ENCODE measurements at regions not wholly inside any gene's neighbourhood (a gene's known extent, or its start where the extent isn't known, plus 50 kb on each side); places are given as distances from the start of the nearest gene placed in this dataset.
A peak's percentile ranks its signal among the peaks of the same experiment; 100 is the strongest.
"Not testable (repeated sequence)": the region's sequence is repeated elsewhere in the genome, so short reads cannot be mapped to it uniquely, and the experiment has no call there.

DNA sequence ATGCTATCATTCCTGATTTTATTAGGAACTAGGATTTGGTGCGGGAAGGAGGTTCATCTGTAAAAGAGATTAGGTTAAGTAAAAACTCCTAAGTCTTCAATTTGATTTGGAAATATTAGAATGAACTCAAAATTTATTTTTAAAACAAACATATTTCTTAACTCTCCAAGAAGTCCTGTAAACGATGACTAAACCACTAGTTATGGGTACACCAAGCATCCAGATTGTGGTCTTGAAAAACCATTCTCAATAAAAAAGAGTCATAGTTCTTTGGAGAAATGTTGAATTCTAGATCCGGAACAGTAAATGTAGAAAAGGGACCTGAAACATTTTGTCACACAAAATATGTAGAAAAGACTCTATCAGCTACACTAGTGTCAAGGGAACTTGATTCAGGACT lies 116.9 kb downstream of the ARHGAP11B start:
- not testable (repeated sequence) for DNase-seq; ATAC-seq (ENCODE audit: poor library complexity)
- intact Hi-C loops (cut with DNase I), result loop anchor here (10.0 kb wide), 1 partner anchor 78 kb away; no protein-coding TSS in a partner anchor

DNA sequence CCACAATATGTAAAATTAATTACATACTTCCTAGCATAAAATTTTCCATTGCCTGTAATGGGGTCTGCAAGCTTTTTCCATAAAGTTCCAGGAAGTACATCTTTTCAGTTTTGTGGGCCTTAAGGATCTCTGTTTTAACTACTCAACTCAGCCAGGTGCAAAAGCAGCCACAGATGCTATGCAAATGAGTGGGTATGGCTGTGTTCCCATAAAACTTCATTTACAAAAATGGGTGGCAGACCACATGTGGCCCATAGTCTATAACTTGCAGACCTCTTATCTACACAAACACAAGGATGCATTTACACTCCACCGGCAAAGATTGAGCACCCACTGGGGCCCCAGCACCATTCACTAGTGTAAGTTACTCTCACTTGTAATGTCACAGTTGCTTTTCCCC lies 123.1 kb downstream of the ARHGAP11B start:
- intact Hi-C loops (cut with DNase I), result loop anchor here (10.0 kb wide), 1 partner anchor 84 kb away; no protein-coding TSS in a partner anchor
- DNase-seq; ATAC-seq (ENCODE audit: poor library complexity): not testable (repeated sequence)

DNA sequence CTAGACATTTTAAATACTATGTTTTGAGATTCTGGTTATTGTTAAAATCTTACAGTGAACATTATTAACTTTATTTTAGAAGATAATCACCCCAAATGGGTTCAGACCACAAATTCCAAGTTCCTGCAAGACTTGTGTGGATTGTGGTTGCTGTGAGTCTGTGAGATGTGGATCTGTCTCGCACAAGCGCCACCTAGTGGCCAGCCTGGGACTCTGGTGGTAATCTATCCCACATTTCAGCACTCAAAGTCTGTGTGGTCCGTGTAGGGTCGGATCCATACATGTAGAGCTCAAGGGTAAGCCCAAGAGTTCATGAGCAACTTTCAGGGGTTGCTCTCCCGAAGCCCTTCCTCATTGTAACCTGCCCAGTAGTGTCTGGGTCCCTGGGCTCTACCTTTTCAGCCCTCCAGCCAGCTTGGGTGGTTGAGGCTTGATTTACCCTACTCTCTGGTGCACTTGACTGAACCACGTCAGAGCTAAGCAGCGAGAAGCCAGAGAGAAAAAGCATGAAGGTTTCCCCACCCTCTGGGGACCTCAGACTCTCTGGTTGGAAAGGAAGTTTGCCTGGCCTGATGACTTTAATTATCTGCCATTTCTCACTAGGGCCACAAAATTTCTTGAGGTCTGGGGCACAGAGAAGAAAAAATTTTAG lies 129.2 kb downstream of the ARHGAP11B start:
- ATAC-seq (ENCODE audit: poor library complexity) (peak; percentile 82), DNase-seq (peak; percentile 85)
- intact Hi-C loops (cut with DNase I), result not testable (repeated sequence)

DNA sequence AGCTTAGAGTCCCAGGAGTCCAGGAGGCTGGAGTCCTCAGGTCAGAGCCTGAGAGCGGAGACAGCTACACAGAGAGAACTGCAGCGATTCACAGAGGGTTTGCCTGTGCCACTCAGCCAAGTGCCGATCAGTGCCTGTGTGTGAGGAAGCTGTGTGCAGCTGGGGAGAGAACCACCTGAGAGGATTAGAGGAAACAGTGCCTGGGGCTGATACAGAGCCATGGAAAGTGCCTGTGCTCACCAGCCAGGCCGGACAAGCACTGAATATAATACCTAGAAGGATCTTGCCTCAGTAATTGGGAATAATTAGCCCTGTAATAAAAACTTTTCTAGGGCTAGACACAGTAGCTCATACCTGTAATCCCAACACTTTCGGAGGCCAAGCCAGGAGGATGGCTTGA lies 134.7 kb downstream of the ARHGAP11B start:
- ATAC-seq (ENCODE audit: poor library complexity); intact Hi-C loops (cut with DNase I); DNase-seq: not testable (repeated sequence)

DNA sequence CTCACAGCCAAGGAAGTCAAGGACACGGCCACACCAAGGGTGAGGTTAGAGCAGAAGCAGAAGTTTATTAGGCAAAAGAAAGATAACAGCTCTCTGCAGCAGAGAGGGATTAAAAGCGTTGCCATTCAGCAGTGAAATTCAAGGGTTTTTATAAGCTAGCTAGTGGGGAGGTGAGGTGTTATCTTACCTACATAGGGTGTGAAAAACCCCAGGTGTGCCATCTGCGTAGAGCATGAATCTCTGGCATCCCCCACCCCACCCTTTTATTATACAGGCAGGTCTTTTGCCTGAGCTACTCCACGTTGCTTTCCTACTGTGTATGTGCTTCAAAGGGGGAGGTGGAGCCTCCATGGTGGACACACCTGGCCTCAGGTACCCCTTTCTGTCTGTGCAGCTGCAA lies 135.4 kb downstream of the ARHGAP11B start:
- ATAC-seq (ENCODE audit: poor library complexity); DNase-seq; intact Hi-C loops (cut with DNase I): not testable (repeated sequence)

DNA sequence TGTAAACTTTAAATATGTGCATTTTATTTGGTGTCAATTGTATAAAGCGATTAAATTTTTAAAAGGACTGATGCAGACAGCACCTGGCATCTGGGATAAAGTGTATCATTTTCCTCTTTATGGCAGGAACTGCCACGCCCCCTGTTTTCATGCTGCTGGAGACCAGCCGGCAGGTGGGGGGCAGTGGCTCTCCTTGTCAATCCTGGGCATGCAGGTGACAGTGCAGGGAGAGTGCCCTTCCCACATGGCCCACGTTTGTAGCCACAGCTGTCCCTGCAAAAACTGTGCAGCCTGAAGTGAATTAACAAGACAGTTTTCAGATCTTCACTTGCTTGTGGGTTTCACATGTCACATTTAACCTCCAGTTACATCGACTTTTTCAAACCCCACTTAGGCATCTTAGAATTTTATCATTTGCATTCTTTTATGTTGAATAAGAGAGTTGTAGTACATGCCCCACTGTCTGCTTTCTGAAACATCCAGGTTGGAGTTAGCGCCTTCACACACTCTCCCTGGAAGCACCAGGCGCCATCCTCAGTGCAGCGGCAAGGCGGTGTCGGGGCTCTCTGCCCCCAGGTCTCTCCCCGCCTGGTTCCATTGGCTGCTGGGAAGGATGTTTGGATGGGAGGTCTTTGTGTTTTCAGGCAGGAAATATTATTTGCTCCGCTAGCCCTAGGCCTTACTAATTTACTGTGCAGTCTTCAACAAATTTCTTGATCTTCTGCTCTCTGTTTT lies 134.2 kb upstream of the FAN1 start:
- DNase-seq; intact Hi-C loops (cut with DNase I); ATAC-seq (ENCODE audit: poor library complexity): not testable (repeated sequence)

DNA sequence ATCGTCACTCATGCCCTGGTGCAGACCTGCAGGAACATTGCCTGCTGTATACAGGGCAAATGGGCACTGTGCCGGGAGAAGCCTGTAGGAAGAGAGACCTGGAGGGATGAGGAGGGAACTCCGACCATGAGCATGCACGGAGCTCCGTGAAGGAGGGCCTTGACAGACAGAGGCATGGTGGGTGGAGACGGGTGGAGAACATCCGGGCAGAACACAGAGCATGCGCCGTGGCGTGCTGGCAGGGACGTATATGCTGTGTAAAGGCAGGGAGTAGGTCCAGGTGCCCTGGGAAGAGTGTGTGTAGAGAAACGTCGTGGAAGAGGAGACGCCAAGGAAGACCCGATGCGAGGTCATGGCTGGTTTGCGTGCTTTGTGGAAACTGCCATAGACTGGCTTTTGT lies 133.0 kb upstream of the FAN1 start:
- intact Hi-C loops (cut with DNase I), result no loop called here
- no peak for DNase-seq
- ATAC-seq (ENCODE audit: poor library complexity), result no peak

DNA sequence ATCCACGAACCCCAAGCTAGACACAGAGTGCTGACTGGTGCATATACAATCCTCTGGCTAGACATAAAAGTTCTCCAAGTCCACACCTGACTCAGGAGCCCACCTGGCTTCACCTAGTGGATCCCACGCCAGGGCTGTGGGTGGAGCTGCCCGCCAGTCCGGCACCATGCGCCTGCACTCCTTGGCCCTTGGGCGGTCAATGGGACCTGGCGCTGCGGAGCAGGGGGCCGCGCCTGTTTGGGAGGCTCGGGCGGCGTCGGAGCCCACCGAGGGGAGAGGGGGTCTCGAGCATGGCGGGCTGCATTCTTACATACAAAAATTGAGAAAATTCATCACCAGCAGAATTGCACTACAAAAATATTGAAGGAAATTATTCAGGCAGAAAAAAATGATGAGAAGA lies 120.7 kb upstream of the FAN1 start:
- intact Hi-C loops (cut with DNase I), result no loop called here
- no peak for ATAC-seq (ENCODE audit: poor library complexity)
- no peak for DNase-seq

DNA sequence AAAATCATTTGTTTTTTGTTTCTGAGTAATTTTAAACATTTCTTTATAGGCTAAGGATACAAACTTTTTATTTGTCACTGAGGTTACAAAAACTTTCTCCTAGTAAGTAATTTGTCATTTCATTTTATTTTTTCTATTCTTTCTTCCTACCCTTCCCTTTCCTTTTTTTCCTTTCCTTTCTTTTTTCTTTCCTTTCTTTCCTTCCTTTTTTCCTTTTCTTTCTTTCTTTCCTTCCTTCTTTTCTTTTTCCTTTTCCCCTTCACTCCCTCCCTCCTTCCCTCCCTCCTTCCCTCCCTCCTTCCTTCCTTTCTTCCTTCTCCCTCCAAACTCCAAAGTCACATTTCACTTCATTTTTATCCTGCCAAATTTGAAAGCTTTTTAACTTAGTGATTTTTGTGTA lies 115.1 kb upstream of the FAN1 start:
- DNase-seq (no peak), ATAC-seq (ENCODE audit: poor library complexity) (no peak)
- intact Hi-C loops (cut with DNase I), result no loop called here

DNA sequence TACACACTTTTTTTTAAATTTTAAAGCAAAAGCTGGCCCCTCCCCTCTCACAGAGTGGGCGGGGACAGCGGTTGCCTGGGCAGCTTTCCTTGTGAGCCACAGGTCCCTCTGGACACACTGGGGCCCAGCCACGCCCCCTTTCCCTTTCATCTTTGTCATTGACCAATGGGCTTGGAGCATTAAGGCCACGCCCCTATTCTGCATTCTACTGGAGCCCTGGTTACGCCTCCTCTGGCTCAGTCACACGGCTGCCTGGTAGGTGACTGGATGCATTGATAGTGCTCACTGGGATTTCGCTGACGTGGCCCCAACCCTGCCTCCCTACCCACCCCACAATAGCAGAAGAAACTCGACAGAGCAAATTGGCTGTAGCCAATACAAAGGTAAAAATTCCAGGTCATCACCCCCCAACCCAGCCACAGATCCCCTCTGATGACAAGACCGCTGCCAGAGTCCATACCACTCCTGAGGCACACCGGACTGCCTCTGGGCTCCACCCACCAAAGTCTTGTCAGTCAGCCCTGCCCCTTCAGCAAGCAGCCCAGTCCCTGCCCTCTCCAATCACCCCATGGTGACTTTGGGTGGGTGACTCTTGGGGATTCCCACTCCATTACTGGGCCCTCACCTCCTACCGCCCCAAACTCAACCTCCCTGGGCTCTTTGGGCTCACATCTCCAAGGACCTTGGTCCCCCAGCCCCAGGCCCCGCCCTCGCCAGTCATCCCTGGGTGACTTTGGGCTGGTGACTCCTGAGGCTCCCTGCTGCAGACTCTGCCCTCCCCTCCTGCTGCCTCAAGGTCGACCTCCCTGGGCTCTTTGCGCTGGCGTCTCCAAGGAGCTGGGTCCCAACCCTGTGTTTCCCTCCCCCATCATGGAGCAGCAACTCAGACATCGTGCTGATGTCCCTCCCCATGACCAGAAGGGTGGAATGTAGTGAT lies 112.2 kb upstream of the FAN1 start:
- no peak for ATAC-seq (ENCODE audit: poor library complexity)
- intact Hi-C loops (cut with DNase I), result no loop called here
- DNase-seq, result no peak

DNA sequence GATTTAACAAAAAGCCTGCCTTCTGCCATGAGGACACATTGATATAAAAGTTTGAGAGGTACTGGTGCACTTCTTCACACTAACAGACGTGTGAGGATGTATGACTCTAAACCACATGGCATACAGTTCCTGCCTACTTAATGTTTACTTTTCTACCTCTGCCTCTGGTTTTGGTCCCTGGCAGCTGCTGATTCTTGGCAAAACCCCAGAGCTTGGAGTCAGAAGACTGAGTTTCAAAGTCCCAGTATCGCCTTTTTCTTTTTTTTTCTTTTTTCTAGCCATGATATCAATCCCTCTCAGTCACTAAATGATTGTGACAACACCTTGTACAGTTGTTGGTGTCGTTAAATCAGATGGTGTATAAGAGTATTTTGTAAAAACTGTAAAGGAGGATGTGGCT lies 110.9 kb upstream of the FAN1 start:
- intact Hi-C loops (cut with DNase I); ATAC-seq (ENCODE audit: poor library complexity); DNase-seq: not testable (repeated sequence)

DNA sequence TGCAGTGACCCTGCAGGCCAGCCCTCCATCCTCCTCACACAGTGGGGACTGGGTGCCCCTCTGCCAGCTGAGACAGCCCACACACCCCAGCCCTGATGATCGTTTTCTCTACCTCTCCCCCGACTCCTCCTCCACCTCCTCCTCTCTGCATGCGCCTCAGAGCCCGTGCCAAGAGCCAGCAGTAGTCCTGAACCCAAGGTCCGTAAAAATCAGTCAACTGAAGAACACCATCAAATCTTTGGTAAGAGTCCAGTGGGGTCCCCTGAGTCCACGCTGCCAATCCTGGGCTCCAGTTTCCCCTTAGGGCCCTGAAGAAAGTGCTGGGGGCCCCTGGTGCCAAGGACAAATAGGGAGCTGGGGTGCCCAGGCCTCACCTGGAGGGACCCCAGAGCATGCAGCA lies 109.3 kb upstream of the FAN1 start:
- DNase-seq, result no peak
- no peak for ATAC-seq (ENCODE audit: poor library complexity)
- intact Hi-C loops (cut with DNase I), result no loop called here

DNA sequence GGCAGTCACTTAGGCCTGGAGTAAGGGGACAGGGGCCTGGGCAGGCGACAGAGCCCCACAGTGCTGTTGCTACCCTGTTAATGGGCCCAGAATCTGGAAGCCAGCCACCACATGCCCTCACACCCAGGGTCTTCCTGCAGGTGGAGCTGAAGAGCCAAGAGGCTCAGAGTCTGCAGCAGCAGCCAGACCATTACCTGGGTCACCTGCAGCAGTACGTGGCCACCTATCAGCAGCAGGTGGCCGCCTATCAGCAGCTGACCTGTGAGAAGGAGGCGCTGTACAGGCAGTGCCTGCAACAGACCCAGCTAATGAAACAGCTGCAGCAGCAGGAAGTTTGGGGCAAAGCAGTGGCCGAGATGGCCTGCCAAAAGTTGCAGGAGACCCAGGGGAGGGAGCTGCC lies 104.2 kb upstream of the FAN1 start:
- ATAC-seq (ENCODE audit: poor library complexity); intact Hi-C loops (cut with DNase I); DNase-seq: not testable (repeated sequence)

DNA sequence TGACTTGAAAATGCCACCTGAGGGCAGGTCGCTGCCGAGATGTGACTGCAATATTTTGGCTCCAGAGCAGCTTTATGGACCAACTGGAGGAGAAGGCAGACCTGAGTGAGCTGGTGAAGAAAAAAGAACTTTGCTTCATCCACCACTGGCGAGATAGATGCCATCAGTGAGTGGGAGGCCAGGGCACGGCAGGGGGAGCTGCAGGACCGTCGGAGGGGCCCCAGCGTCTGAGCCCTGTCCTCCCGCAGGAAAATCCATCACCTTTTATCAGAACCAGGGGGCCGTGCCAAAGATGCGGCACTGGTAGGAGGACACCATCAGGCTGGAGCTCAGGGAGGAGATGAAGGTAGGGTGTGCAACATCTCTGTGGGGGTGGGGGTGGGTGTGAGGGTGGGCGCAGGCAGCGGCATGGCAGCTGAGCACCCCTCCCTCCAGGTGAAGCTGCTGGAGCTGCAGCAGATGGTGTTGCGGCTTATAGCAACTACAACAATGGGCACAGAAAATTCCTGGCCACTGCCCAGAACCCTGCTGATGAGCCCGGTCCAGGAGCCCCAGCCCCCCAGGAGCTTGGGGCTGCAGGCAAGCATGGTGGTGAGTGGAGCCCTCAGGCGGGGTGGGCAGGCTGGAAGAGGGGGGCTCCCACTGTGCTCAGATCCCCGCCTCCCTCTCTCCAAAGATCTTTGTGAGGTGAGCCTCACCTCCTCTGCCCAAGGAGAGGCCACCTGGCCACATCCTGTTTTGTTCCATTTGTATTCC lies 102.4 kb upstream of the FAN1 start:
- intact Hi-C loops (cut with DNase I); DNase-seq; ATAC-seq (ENCODE audit: poor library complexity): not testable (repeated sequence)

DNA sequence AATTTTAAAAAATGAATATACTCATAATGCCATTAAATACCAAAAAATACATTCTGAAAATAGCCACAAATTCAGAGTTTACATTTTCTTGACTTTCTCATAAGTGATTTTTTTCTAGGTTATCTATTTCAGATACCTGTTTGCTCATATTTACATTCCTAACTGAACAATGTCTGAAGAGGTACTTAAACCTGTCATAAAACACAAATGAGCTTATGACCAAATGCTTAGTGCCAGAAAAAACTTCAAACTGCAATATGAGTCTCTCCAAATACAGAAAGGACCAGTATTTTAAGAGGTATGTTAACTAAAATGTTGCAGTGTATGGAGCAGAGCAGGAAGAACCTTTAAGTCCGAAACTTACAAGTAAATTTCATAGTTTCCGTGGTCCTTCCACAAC lies 101.7 kb upstream of the FAN1 start:
- ATAC-seq (ENCODE audit: poor library complexity); DNase-seq; intact Hi-C loops (cut with DNase I): not testable (repeated sequence)

DNA sequence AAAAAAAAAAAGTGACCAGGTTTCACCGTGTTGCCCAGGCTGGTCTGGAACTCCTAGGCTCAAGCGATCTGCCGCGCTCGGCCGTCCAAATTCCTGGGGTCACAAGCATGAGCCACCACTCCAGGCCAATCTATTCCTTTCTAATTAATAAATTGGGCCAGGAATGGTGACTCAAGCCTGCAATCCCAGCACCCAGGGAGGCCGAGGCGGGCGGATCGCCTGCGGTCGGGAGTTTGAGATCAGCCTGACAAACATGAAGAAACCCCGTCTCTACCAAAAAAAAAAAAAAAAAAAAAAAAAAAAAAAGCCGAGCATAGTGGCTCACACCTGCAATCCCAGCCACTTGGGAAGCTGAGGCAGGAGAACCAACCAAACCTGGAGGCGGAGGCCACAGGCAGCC lies 100.0 kb upstream of the FAN1 start:
- ATAC-seq (ENCODE audit: poor library complexity); intact Hi-C loops (cut with DNase I); DNase-seq: not testable (repeated sequence)

DNA sequence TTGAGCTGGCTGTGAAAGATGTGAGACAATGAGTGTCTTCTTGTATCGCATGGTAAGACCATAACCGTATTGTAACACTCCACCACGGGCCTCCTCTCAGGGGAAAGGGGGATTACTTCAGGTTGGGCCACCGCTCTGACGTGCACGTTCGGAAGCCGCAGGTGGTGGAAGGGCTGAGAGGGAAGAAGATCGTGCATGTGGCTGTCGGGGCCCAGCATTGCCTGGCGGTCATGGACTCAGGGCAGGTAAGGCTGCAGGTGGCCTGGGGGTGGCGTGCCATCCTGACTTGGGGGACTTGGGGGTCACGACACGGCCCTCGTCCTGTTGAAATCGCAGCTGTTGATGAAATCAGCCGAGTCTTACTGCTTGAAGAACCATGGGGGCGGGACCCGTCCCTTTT lies 87.3 kb upstream of the FAN1 start:
- DNase-seq (no peak), ATAC-seq (ENCODE audit: poor library complexity) (no peak)
- intact Hi-C loops (cut with DNase I), result no loop called here

DNA sequence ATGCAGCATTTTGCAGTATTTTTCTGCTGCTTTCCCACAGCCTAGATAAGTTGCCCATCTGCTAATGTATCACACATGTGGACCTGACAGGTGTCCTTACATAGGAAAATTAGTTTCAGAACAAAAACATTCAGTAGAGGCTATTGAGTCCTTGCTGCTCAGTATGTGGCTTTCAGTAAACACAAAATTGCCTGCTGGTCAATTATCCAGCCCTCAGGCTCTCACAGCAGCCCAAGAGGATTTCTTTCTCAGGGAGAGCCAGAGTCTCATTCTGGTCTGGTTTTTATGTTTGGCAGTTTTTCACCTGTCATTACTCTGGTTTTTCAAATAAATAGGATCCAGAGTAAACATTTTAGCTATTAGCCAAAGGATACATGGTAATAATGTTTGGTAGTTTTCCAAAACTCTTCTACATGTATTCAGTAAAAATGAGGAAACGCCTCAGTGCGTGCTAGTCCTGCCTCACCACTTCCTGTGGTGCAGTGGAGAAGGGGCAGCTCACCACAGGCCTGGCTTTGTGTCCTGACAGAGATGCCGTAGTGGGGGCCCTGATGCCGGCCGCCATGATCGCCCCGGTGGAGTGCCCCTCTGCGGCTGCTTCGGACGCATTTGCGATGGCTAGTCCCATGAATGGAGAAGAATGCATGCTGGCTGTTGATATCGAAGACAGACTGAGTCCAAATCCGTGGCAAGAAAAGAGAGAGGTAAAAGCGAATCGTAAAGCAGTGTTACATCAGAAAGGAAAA lies 80.5 kb upstream of the FAN1 start:
- DNase-seq (peak; percentile 56), ATAC-seq (ENCODE audit: poor library complexity) (peak; percentile 55)
- intact Hi-C loops (cut with DNase I), result not testable (repeated sequence)

All from Right ventricle myocardium superior (tissue), 1 donor.